ENCODE measurements at regions not wholly inside any gene's neighbourhood (a gene's known extent, or its start where the extent isn't known, plus 50 kb on each side); places are given as distances from the start of the nearest gene placed in this dataset.

GRCh38 chr5:160175438-160176218 lies 53.7 kb upstream of the FABP6 start:
- no peaks in the 10 kb centered on the region for H3K36me3 Mint-ChIP-seq
- no peak for TF ChIP-seq CTCF (conservative IDR thresholded peaks at IDR 0.05)
- H3K4me3 Mint-ChIP-seq = no peak overlapping the region
- peaks cover 27% of the 10 kb centered on the region for H3K4me1 Mint-ChIP-seq (ENCODE audit: unreplicated experiment)
- peak overlapping the region; percentile 70 for H3K27ac Mint-ChIP-seq
- DNase-seq (ENCODE audit: extremely low spot score, unreplicated experiment) = no peak
- H3K27me3 Mint-ChIP-seq = peaks cover 3% of the 10 kb centered on the region
- no peaks in the 10 kb centered on the region for H3K9me3 Mint-ChIP-seq

GRCh38 chr5:160174780-160175437 lies 54.4 kb upstream of the FABP6 start:
- peaks cover 27% of the 10 kb centered on the region for H3K4me1 Mint-ChIP-seq (ENCODE audit: unreplicated experiment)
- H3K9me3 Mint-ChIP-seq = no peaks in the 10 kb centered on the region
- H3K4me3 Mint-ChIP-seq = no peak overlapping the region
- no peak for DNase-seq (ENCODE audit: extremely low spot score, unreplicated experiment)
- TF ChIP-seq CTCF (conservative IDR thresholded peaks at IDR 0.05) = no peak
- no peaks in the 10 kb centered on the region for H3K36me3 Mint-ChIP-seq
- H3K27ac Mint-ChIP-seq = no peak overlapping the region
- H3K27me3 Mint-ChIP-seq = peaks cover 3% of the 10 kb centered on the region

- Mint-ChIP-seq H3K27ac (no peak overlapping the region), H3K9me3 (no peaks in the 10 kb centered on the region), H3K27me3 (peaks cover 3% of the 10 kb centered on the region), H3K4me1 (ENCODE audit: unreplicated experiment) (peaks cover 27% of the 10 kb centered on the region), H3K4me3 (no peak overlapping the region), H3K36me3 (no peaks in the 10 kb centered on the region)
- TF ChIP-seq CTCF (conservative IDR thresholded peaks at IDR 0.05) = no peak
- DNase-seq (ENCODE audit: extremely low spot score, unreplicated experiment) = no peak
Observed at GRCh38 chr5:160174290-160174689, 55.0 kb upstream of the FABP6 start.

GRCh38 chr5:160171666-160172065 lies 52.4 kb upstream of the PWWP2A start:
- TF ChIP-seq CTCF (conservative IDR thresholded peaks at IDR 0.05) = no peak
- no peaks in the 10 kb centered on the region for H3K9me3 Mint-ChIP-seq
- H3K4me1 Mint-ChIP-seq (ENCODE audit: unreplicated experiment) = peaks cover 27% of the 10 kb centered on the region
- H3K27me3 Mint-ChIP-seq = peaks cover 3% of the 10 kb centered on the region
- H3K4me3 Mint-ChIP-seq = no peak overlapping the region
- no peak for DNase-seq (ENCODE audit: extremely low spot score, unreplicated experiment)
- no peaks in the 10 kb centered on the region for H3K36me3 Mint-ChIP-seq
- no peak overlapping the region for H3K27ac Mint-ChIP-seq

GRCh38 chr5:160169326-160169725 lies 50.1 kb upstream of the PWWP2A start:
- Mint-ChIP-seq H3K36me3 (no peaks in the 10 kb centered on the region), H3K9me3 (no peaks in the 10 kb centered on the region), H3K27ac (no peak overlapping the region), H3K27me3 (peaks cover 13% of the 10 kb centered on the region), H3K4me3 (no peak overlapping the region), H3K4me1 (ENCODE audit: unreplicated experiment) (peaks cover 26% of the 10 kb centered on the region)
- no peak for DNase-seq (ENCODE audit: extremely low spot score, unreplicated experiment)
- no peak for TF ChIP-seq CTCF (conservative IDR thresholded peaks at IDR 0.05)

Data from type B pancreatic cell (in vitro differentiated cells).